B cell (primary cell): ENCODE measurements at regions not wholly inside any gene's neighbourhood (a gene's known extent, or its start where the extent isn't known, plus 50 kb on each side); places are given as distances from the start of the nearest gene placed in this dataset.

Source experiments
- ATAC-seq: fragments of 200-7000 bp; cut with Tn5 transposase; one replicate; pipeline ENCODE4 v1.10.0; 2021; ENCODE audit warnings: low read depth, mild to moderate bottlenecking, moderate number of reproducible peaks, moderate library complexity
- CTCF ChIA-PET: fragments of 350-600 bp; sonication (Branson Sonifier 250); formaldehyde crosslinking; loops from one replicate; lab custom pipeline; 2021; ENCODE audit warnings: antibody characterized with exemption, inconsistent platforms; lab: Charles Lee
- POLR2A ChIA-PET: fragments of 350-600 bp; sonication (Branson Sonifier 250); formaldehyde crosslinking; loops from one replicate; lab custom pipeline; 2021; ENCODE audit warnings: antibody characterized with exemption; lab: Charles Lee
- DNase-seq: peaks from one replicate; pipeline ENCODE4 v3.0.0; 2013
- H2AFZ ChIP-seq: 2 replicates; pipeline ENCODE4 v1.6.1; 2012; ENCODE audit warnings: mild to moderate bottlenecking, low read depth, low read length; ENCODE audit not compliant: insufficient read depth, poor library complexity, severe bottlenecking
- H3K27ac ChIP-seq, 2 donors: 1 replicate in 1 of 2; 2 replicates in 1 of 2; pipeline ENCODE4 v1.5.1; 2012 to 2013; ENCODE audit warnings: low read length in 2 of 2, mild to moderate bottlenecking in 2 of 2, moderate library complexity in 1 of 2
- H3K27me3 ChIP-seq, 4 experiments: fragments of 200-600 bp in 1 of 4; sonication (generic) in 1 of 4; replicated peaks in 1 of 4; 1 replicate in 2 of 4; 2 replicates in 2 of 4; pipeline versions ENCODE4 v1.6.1 to v1.7.0; 2013 to 2016; ENCODE audit warnings: low read length in 3 of 4, mild to moderate bottlenecking in 2 of 4, mixed read lengths in 1 of 4, moderate library complexity in 1 of 4; ENCODE audit not compliant: insufficient read depth in 4 of 4, control insufficient read depth in 3 of 4; ENCODE audit errors: control extremely low read depth in 1 of 4
- H3K36me3 ChIP-seq, 2 experiments: replicated peaks in 1 of 2; 1 replicate in 1 of 2; 2 replicates in 1 of 2; pipeline versions ENCODE4 v1.6.1 to v1.7.1; 2013; ENCODE audit warnings: low read length in 1 of 2; ENCODE audit not compliant: insufficient read depth in 2 of 2, control insufficient read depth in 1 of 2; ENCODE audit errors: control extremely low read depth in 1 of 2, extremely low read depth in 1 of 2
- H3K4me1 ChIP-seq, 2 donors: fragments of 200-600 bp in 1 of 2; sonication (generic) in 1 of 2; 1 replicate in 1 of 2; 2 replicates in 1 of 2; pipeline versions ENCODE4 v1.5.1 to v1.6.1; 2013 to 2017; ENCODE audit warnings: low read length in 2 of 2; ENCODE audit not compliant: control insufficient read depth in 2 of 2, insufficient read depth in 2 of 2
- H3K4me2 ChIP-seq: replicated peaks from 2 replicates; pipeline ENCODE3; 2012; ENCODE audit warnings: mild to moderate bottlenecking, low read depth, low read length; ENCODE audit not compliant: poor library complexity, severe bottlenecking
- H3K4me3 ChIP-seq, 5 experiments: fragments of 200-600 bp in 1 of 5; sonication (generic) in 1 of 5; 1 replicate in 3 of 5; 2 replicates in 2 of 5; pipeline versions ENCODE4 v1.5.1 to v1.7.0; 2011 to 2016; ENCODE audit warnings: low read length in 4 of 5, mild to moderate bottlenecking in 4 of 5, low read depth in 2 of 5, control low read depth in 1 of 5, moderate library complexity in 1 of 5; ENCODE audit not compliant: insufficient read depth in 1 of 5; ENCODE audit errors: control extremely low read depth in 1 of 5, extremely low read depth in 1 of 5
- H3K79me2 ChIP-seq: fragments of 200-600 bp; sonication (generic); one replicate; pipeline ENCODE4 v1.6.0; 2016; ENCODE audit warnings: low read length; ENCODE audit not compliant: control insufficient read depth, insufficient read depth
- H3K9ac ChIP-seq: fragments of 200-600 bp; sonication (generic); 2 replicates; pipeline ENCODE4 v1.6.1; 2017; ENCODE audit warnings: mild to moderate bottlenecking, low read length, moderate library complexity
- H3K9me3 ChIP-seq, 3 donors: one replicate each; pipeline versions ENCODE4 v1.6.1 to v1.7.1; 2013; ENCODE audit warnings: low read length in 2 of 3; ENCODE audit not compliant: control insufficient read depth in 2 of 3, insufficient read depth in 1 of 3; ENCODE audit errors: control extremely low read depth in 1 of 3
- H4K20me1 ChIP-seq: 2 replicates; pipeline ENCODE4 v1.6.0; 2012; ENCODE audit warnings: mild to moderate bottlenecking, low read length; ENCODE audit not compliant: insufficient read depth, control insufficient read depth, poor library complexity, severe bottlenecking
- H3K27ac Mint-ChIP-seq: one replicate; pipeline ENCODE4 v1.8.0; 2021; ENCODE audit warnings: mixed read lengths
- H3K27me3 Mint-ChIP-seq: one replicate; pipeline ENCODE4 v1.8.0; 2021; ENCODE audit warnings: mixed read lengths
- H3K4me1 Mint-ChIP-seq: one replicate; pipeline ENCODE4 v1.8.0; 2021; ENCODE audit warnings: mixed read lengths
- H3K4me3 Mint-ChIP-seq: one replicate; pipeline ENCODE4 v1.8.0; 2021; ENCODE audit warnings: mixed read lengths
- H3K9me3 Mint-ChIP-seq: one replicate; pipeline ENCODE4 v1.8.0; 2022; ENCODE audit warnings: mixed read lengths; ENCODE audit not compliant: insufficient read depth
- EZH2 ChIP-seq: IDR thresholded peaks from 2 replicates; pipeline ENCODE4 v1.6.1; 2012; ENCODE audit warnings: borderline replicate concordance, low read depth, mild to moderate bottlenecking, moderate library complexity, low read length; ENCODE audit not compliant: insufficient read depth, poor library complexity, severe bottlenecking
- WGBS: methylation state at CpG from one replicate; pipeline ENCODE4 v1.1.5; 2013; ENCODE audit warnings: missing lambda C conversion rate; ENCODE audit not compliant: insufficient coverage; 5-methylcytosine and 5-hydroxymethylcytosine counted together
- intact Hi-C: fragments of 100-400 bp; cut with micrococcal nuclease; formaldehyde crosslinking; loops from one replicate; pipeline ENCODE4 v1.10.0; 2022
- TF ChIP-seq, protein P1 (sequence below): fragments of 200-600 bp; IDR thresholded peaks from one replicate; pipeline ENCODE4 v1.8.0; 2022; ENCODE audit warnings: antibody characterized with exemption, mild to moderate bottlenecking

DNA sequence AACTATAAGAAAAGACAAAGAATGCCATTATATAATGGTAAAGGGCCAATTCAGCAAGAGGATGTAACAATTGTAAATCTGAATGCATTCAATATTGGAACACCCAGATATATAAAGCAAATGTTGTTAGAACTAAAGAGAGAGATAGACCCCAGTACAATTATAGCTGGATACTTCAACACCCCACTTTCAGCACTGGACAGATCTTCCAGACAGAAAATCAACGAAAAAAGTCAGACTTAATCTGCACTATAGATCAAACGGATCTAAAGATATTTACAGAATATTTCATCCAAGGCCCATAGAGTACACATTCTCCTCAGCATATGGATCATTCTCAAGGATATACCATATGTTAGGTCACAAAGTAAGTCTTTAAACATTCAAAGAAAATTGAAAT, 194.6 kb upstream of the DACH1 start:
- Mint-ChIP-seq H3K27ac (no peak overlapping the region), H3K4me1 (no peaks in the 10 kb centered on the region), H3K27me3 (no peaks in the 10 kb centered on the region), H3K4me3 (no peak overlapping the region), H3K9me3 (peaks cover 8% of the 10 kb centered on the region)
- Histone ChIP-seq H4K20me1 (no peaks in the 10 kb centered on the region), H3K4me1 (no peaks in the 10 kb centered on the region), H3K4me2 (no peak overlapping the region), H2AFZ (no peak overlapping the region), H3K9ac (no peak overlapping the region), H3K9me3 (peaks cover 0 to 7% (median 3%) of the 10 kb centered on the region in 3 donors), H3K36me3 (no peaks in the 10 kb centered on the region), H3K27ac (no peak overlapping the region), H3K4me3 (no peak overlapping the region), H3K79me2 (no peaks in the 10 kb centered on the region), H3K27me3 (no peaks in the 10 kb centered on the region)
- DNase-seq = no peak
- TF ChIP-seq EZH2 = no peak
- TF ChIP-seq, protein P1, sequence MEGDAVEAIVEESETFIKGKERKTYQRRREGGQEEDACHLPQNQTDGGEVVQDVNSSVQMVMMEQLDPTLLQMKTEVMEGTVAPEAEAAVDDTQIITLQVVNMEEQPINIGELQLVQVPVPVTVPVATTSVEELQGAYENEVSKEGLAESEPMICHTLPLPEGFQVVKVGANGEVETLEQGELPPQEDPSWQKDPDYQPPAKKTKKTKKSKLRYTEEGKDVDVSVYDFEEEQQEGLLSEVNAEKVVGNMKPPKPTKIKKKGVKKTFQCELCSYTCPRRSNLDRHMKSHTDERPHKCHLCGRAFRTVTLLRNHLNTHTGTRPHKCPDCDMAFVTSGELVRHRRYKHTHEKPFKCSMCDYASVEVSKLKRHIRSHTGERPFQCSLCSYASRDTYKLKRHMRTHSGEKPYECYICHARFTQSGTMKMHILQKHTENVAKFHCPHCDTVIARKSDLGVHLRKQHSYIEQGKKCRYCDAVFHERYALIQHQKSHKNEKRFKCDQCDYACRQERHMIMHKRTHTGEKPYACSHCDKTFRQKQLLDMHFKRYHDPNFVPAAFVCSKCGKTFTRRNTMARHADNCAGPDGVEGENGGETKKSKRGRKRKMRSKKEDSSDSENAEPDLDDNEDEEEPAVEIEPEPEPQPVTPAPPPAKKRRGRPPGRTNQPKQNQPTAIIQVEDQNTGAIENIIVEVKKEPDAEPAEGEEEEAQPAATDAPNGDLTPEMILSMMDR = no peak
- intact Hi-C loops = no loop called here
- CTCF ChIA-PET = no interaction called here
- POLR2A ChIA-PET = no interaction called here
- WGBS = 17% methylated on average over 1 of the region's 2 CpGs
- ATAC-seq = no peak

DNA sequence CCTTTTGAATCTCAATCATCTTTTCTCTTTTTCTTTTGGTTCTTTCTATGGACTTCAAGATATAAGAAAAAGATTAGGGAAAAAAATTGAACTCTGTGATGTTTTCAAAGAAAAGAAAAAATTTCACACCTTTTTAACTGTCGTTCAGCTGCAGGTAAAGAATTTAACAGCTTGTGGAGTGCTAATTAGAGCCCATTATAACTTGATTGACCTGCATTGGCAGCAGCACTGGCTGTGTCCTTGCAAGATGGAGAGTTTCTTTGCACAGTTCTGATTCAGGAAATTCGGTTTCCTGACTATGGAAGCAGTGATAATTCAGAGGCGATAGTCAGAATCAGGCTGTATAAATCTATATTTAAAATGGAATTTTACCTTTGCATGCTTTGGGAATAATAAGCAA, 183.2 kb upstream of the DACH1 start:
- H3K9ac ChIP-seq = no peak overlapping the region
- no peak overlapping the region for H3K4me2 ChIP-seq
- H3K9me3 ChIP-seq = peaks cover 0 to 2% (median 0%) of the 10 kb centered on the region in 3 donors
- no peaks in the 10 kb centered on the region for H3K27me3 Mint-ChIP-seq
- intact Hi-C loops = no loop called here
- no peak overlapping the region for H3K4me3 ChIP-seq
- H3K4me1 ChIP-seq = no peaks in the 10 kb centered on the region
- no peak overlapping the region for H3K4me3 Mint-ChIP-seq
- no peaks in the 10 kb centered on the region for H4K20me1 ChIP-seq
- no peaks in the 10 kb centered on the region for H3K36me3 ChIP-seq
- CTCF ChIA-PET = no interaction called here
- no peak for TF ChIP-seq EZH2
- TF ChIP-seq, protein P1 = no peak
- peaks cover 5% of the 10 kb centered on the region for H3K9me3 Mint-ChIP-seq
- ATAC-seq (no peak), DNase-seq (no peak)
- no peaks in the 10 kb centered on the region for H3K27me3 ChIP-seq
- POLR2A ChIA-PET = no interaction called here
- H3K27ac ChIP-seq = no peak overlapping the region
- H3K27ac Mint-ChIP-seq = no peak overlapping the region
- no peak overlapping the region for H2AFZ ChIP-seq
- no peaks in the 10 kb centered on the region for H3K4me1 Mint-ChIP-seq
- WGBS = no CpG with 5 or more reads among the region's 3 CpGs
- H3K79me2 ChIP-seq = no peaks in the 10 kb centered on the region
